ENCODE measurements at regions not wholly inside any gene's neighbourhood (a gene's known extent, or its start where the extent isn't known, plus 50 kb on each side); places are given as distances from the start of the nearest gene placed in this dataset.
"Not testable (repeated sequence)": the region's sequence is repeated elsewhere in the genome, so short reads cannot be mapped to it uniquely, and the experiment has no call there.

DNA sequence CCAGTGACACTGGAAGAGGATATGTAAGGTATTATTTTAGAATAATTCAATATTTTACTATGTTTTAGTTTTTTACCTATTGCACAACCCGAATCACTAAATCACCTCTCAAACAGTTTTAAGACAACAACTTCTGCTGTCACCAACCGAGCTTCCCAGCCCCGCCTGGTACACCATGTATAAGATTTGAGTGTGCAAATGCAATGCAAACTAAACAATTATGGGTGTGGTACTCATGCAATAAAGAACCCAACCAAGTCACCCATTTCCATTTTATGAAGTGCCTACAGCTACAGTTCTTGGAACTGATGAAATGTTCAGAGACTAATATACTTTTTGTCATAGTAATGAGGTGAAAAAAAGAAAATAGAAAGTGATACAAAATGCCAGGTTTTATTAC lies 256.2 kb downstream of the TAFA4 start:
- DNase-seq (ENCODE audit: low read depth in 1 of 2, low spot score in 1 of 2): no peak

DNA sequence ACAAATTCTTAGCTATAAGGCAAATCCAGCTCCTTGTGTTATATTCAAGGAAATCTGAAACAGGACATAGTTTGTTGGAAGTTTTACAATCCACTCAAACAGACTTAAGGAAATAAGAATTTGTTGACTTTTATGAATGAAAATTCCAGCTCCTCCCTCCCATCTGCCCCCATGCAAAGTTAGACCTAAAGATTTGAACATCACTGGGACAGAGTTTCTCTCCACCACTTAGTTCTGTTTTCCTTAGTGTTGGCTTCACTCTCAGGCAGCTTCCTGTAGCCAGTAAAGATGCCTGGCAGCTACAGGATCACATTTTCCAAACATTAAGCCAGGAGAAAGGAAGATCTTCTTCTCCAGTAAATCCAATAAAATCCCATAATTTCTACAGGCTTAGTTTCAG lies 265.0 kb downstream of the TAFA4 start:
- no peak for DNase-seq (ENCODE audit: low read depth in 1 of 2, low spot score in 1 of 2)

DNA sequence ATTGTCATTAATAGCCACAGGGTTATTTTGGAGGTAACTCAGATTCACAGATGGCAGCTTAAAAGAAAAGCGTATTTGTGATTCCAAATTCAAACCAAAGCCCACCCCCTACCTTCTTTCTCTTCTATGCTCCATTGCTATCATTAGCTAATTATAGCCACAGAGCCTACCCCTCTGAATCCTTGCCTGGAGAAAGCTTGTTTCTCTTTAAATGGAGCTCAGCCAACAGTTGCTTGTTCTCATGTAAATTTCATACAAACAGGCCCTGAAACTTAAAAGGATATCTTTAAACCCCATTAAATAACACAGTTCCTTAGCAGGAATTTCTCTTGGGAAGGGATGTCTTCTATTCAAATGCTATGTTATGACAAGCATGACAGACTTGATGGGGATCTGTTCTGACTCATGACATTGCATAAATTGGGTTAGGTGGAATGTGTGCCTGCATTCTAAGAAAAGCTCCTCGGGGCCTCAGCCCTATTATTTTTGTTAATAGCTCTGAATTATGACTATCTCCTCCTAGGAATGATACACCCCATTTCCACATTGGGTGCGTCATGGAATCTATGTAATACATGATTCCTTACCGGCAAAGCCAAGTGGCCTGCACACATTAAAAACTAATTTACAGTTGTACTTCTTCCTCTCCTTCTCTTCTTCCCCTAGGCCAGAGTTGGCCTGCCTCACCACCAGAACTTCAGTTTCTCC lies 265.8 kb downstream of the TAFA4 start:
- no peak for DNase-seq (ENCODE audit: low read depth in 1 of 2, low spot score in 1 of 2)

DNA sequence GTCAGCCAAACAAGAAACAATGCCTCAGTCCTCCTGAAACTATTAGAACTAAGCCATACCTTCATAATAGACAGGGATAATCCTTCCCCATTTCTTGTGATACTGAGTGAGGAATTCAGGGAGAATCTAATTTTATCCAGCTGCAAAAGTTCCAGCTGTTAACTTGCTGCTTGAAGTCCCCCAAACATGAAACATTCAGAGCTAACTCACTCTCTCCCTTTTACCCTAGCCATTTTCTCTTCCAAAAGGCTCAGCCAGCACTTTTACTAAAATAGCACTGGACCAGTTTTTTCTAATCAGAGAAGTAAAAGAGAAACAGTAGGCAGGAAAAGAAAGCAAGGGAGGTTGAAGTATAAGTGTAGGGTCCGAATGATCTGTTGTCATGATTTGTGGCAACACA lies 268.1 kb downstream of the TAFA4 start:
- DNase-seq (ENCODE audit: low read depth in 1 of 2, low spot score in 1 of 2): no peak

DNA sequence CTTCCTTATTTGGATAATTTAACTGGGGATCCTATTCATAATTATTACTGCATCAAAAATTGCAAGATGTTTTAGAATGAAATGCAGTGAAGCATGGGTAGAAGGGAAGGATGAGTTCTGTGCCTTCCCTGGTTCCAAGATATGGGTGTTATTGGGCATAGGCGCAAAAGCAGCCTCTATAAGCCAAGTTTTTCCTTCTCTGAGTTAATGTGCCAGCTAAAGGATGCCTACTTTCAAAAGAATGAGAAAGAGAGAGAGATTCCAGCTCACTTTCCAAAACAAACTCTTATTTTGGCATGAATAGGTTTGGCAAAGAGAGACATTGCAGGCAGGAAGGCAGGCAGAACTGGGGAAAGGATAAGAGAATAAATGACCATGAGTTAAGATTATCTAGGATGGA lies 270.2 kb downstream of the TAFA4 start:
- no peak for DNase-seq (ENCODE audit: low read depth in 1 of 2, low spot score in 1 of 2)

DNA sequence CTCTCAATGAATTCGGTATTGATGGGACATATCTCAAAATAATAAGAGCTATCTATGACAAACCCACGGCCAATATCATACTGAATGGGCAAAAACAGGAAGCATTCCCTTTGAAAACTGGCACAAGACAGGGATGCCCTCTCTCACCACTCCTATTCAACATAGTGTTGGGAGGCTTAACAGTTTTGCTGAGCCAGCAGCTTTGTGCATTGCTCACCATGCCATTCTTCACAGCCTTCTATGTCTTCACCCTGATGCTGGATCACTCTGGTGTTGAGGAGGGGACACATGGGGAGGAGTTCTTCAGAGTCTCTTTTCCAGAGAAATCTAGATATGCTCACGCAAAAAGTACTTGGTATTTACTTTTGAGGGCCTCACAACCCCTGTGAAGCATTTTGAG lies 281.7 kb downstream of the TAFA4 start:
- DNase-seq (ENCODE audit: low read depth in 1 of 2, low spot score in 1 of 2): not testable (repeated sequence)

DNA sequence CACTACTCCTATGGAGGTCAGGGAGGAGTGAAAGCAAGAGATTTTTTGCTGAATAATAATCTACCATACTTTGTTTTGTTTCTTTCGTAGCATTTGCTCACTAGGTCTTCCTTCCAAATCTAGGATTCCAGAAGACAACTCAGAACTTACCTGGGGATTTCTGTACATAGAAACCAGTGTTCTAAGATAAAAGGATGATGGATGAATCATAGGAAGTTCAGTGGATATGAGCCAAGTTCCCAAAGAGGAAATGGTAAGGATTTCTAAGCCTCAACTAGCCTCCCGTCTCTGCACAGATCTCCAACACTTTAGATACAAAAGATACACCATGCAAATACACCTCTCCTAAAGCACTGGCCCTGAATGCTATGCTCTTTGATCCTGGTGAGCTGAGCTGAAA lies 283.9 kb downstream of the TAFA4 start:
- no peak for DNase-seq (ENCODE audit: low read depth in 1 of 2, low spot score in 1 of 2)

DNA sequence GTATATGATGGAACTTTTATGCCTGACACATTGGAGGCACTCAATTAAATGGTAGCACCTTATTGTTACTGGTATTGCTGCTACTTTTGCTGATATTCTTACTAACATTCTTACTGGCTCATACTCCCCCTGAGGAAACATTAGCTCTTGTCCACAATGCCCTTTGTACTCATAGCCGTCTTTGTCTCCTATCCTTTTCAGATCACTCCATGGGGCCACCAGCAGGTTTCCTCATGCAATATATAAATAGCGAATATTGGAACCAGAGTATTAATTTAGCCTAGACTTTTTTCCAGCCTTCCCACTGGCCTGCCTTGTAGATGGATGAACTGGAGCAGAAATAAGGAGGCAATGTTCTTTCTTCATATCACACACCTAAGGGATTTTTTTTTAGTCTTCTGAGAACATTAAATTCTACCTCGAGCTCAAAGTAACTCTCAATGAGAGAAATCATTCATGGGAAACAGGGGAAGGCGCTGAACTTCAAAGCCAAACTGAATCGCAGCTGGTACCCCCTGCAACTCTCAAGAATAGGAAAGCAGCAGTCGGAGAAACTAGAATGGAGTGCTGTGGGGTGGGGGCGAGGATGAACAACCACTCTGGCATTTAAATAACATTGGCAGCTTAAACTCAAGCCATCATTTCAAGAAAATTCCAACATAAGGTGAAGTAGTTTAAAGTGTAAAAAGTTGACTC lies 300.3 kb downstream of the TAFA4 start:
- no peak for DNase-seq (ENCODE audit: low read depth in 1 of 2, low spot score in 1 of 2)

DNA sequence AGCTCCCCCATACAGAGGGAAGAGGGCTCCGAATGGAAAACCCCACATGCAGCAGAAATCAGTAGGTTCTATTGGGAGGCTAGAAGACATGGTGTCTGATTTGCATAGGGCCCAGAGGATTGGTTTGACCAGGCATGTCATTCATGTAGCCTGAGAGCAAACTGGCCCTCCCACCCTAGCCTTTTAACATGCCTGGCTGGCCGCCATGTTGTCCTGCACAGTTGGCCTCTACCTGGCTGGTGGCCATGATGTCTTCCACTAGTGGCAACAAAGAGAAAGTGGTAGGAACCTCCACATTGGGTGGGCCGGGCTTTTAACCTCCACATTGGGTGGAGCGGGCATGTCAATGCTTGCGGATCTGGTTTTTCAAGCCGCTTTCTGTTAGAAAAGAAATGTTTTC lies 312.1 kb downstream of the TAFA4 start:
- DNase-seq (ENCODE audit: low read depth in 1 of 2, low spot score in 1 of 2): no peak

DNA sequence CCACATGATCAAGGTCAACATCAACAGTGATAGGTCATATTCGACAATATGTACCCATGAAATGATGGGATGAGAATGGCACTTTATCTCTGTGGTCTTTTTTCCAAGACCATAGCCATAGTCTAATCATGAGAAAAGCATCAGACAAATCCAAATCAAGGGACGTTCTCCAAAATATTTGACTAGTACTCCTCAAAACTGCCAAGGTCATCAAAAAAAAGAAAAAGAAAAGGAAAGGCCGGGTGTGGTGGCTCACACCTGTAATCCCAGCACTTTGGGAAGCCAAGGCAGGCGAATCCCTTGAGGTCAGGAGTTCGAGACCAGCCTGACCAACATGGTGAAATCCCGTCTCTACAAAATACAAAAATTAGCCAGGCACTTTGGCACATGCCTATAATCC lies 318.3 kb downstream of the TAFA4 start:
- no peak for DNase-seq (ENCODE audit: low read depth in 1 of 2, low spot score in 1 of 2)

DNA sequence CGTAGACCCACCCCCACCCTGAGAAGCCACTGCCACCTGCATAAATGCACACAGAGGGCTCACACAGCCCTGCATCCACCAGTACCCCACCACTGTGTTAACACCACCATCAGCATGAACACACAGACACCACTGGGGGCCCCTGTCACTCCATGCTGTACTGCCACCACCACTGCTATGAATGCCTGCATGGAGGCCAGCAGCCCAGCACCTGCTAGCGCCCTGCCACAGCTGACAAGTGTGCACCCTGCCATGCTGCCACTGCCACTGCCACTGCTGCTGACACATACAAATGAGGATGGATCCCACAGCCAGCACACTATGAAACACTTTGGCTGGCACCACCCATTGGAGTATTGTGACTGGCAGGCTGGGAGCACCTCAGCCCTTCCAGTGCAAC lies 361.0 kb downstream of the TAFA4 start:
- no peak for DNase-seq (ENCODE audit: low read depth in 1 of 2, low spot score in 1 of 2)

DNA sequence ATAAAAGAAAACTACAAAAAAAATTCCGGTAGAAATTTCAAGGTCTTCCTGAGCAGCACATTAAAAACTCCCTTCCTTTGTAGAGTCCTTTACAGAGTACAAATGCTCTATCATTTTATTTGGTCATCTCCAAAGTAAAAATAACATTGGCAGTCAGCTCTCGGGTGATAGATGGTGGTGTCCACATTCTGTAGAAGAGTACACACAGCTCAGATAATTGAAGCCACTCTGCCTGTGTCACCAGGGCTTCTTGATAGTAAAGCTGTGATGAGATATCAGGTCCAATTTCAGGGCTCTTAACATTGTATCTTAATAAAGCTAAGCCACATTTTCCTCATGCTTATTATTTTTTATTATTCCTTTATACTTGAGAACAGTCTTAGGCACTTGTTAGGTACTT lies 371.6 kb downstream of the TAFA4 start:
- no peak for DNase-seq (ENCODE audit: low read depth in 1 of 2, low spot score in 1 of 2)

DNA sequence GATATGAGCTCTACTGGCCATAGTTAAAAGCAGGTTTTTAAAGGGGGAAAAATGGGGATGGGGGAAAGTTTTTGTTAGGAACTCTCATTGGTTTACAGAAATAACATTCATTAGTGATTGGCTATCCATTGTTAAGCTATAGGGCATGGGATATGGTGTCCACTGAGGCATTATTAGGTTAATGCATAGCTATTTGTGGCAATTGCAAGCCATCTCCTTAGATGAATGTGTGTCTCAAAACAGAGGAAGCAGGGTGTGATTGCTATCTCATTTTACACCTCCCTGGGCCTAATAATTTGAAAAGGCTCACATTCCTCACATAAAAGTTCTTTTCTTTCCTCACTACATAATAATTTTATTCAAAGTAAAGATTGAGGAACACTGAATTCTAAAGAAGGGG lies 396.6 kb downstream of the TAFA4 start:
- DNase-seq (ENCODE audit: low read depth in 1 of 2, low spot score in 1 of 2): no peak

DNA sequence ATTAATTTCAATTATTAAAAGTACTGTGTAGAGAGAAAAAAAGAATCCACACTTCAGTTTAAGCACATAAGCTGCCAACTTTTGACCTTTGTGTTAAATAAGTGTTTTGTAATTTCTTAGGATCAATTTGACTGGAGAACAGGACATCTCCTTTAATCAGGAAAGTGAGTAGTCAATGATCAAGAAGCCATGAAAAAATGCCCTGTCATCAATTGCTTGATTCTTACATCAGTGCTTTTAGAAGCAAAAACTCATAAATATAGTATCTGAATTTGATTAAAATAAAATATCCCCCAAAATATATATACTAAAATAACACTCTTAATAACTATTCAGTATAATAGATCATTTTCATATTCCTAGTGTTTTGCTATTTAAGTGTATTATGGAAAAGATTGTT lies 409.0 kb downstream of the TAFA4 start:
- no peak for DNase-seq (ENCODE audit: low read depth in 1 of 2, low spot score in 1 of 2)

DNA sequence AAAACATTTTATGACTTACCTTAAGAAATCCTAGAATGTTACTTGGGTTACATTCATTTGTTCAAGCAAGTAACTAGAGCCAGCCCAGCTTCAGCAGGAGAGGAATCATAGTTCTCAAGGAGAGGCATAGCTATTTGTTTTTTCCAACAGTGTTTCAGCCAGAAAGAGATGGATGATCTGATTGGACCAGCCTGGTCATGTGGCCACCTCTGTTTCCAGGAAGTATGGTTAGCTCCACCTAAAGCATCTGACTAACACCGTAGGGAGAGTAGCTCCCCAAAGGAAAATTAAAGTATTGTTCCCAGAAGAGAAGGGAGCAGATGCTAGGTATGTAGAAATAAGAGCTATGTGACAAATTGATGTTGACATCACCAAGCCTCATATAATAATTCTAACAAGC lies 417.1 kb downstream of the TAFA4 start:
- DNase-seq (ENCODE audit: low read depth in 1 of 2, low spot score in 1 of 2): no peak

DNA sequence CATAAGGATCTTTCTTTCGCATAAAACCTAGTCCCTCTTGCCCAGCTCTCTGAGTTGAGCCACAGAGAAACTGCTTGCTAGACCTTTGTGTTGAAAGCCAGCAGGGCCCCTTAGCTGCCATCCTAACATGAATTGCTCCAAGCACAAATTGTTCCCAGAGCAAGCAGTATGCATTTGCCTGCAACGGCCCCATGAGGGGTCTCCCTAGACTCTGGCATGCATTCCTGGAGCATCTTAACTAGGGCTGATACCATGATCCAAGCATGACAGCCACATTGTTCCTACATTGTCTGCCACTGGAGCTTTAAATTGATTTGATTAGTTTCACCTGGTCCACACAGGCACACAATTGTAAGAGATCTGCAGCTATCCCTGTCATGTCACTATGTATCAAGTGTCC lies 428.1 kb downstream of the TAFA4 start:
- DNase-seq (ENCODE audit: low read depth in 1 of 2, low spot score in 1 of 2): no peak

DNA sequence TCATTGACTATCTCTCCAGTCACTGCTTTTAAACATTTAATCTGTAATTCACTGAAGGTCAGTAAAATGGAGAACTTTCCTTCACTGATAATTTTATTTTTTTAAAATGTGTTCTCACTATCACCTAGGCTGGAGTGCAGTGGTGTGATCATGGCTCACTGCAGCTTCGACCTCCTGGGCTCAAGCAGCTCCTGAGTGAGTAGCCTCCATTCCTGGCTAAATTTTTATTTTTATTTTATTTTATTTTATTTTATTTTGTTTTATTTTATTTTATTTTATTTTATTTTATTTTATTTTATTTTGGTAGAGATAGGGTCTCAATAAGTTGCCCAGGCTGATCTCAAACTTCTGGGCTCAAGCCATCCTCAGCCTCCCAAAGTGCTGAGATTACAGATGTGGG lies 446.5 kb downstream of the TAFA4 start:
- not testable (repeated sequence) for DNase-seq (ENCODE audit: low read depth in 1 of 2, low spot score in 1 of 2)

DNA sequence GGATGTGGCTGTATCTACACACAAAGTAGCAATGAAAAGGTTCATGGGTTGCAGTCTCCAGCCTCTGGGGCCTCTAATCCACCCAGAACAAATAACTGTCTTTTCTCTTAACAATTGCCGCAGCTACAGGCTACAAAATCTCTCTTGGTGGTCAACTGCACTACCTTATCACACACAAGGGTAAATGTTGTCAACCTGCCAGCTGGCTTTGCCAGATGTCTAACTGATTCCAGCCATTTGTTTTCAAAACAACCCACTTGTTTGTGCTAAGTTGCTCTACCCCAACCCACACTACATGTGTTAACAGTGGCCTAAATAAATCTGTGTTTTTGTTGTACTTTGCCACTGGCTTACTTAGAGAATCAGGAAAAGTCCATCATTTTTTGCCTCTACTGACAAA lies 447.3 kb downstream of the TAFA4 start:
- no peak for DNase-seq (ENCODE audit: low read depth in 1 of 2, low spot score in 1 of 2)

DNA sequence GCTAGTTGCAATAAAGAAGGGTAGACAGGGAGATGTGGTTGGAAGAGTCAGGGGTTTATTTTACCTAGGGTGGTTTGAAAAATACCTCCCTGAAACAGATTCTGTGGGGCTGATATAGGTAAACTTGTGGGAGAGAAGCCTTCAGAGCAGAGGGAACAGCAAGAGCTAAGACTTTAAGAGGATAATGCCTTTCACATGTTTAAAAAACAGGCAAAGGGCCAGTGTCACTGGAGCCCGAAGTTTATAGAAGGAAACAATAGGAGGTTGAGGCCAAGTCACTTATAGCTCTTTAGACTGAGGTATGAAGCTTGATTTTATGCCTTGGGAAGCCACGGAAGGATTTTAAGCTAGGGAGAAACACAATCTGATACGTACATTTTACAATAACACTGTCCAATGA lies 448.7 kb downstream of the TAFA4 start:
- DNase-seq (ENCODE audit: low read depth in 1 of 2, low spot score in 1 of 2): no peak

DNA sequence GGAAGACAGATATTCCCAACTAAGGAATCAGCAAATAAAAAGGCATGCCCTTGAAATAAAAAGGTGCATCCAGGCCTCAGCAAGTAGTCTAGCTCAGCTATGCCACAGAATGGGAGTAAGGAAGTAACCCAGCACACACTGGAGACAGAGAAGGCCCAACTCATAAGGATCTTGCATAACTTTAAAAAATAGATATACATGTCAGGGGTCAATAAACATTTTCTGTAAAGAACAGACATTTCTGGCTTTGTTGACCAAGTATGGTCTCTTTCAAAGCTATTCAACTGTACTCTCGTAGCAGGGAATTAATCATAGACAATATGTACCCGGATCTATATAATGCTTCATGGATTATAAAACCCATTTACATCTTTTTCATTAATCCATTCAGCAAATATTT lies 449.3 kb downstream of the TAFA4 start:
- DNase-seq (ENCODE audit: low read depth in 1 of 2, low spot score in 1 of 2): no peak

DNA sequence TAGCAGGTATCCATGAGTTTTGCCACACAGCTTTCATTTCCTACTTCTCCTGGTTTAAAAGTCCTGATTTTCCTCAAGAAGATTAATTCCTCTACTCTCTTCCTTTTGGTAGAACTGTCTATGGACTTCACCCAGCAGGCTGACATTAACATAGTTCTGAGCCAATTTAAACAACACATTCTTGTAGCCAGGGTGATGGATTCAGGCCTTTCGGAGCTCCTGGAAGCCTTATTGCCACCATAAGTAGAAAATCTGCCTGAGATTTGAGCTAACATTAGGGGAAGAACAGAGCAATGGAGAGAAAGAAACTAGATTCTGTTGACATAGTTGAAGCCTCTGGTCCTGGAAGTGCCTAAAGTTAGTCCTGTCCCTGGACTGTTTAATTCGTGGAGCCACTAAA lies 449.8 kb downstream of the TAFA4 start:
- no peak for DNase-seq (ENCODE audit: low read depth in 1 of 2, low spot score in 1 of 2)

DNA sequence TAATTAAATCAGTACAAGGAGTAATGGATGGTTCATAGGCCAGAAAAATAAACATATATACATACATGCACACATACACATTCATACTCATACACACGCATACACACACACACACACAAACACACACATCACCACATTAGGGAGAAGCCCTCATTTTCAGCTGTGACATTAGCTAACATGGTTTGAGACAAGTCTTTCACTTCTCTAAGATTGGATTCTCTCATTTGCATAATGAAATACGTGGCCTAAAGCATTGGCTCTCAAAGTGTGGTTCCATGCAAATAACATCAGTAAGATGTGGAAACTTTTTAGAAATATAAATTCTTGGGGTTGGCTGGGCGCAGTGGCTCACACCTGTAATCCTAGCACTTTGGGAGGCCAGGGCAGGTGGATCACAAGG lies 452.6 kb downstream of the TAFA4 start:
- no peak for DNase-seq (ENCODE audit: low read depth in 1 of 2, low spot score in 1 of 2)

DNA sequence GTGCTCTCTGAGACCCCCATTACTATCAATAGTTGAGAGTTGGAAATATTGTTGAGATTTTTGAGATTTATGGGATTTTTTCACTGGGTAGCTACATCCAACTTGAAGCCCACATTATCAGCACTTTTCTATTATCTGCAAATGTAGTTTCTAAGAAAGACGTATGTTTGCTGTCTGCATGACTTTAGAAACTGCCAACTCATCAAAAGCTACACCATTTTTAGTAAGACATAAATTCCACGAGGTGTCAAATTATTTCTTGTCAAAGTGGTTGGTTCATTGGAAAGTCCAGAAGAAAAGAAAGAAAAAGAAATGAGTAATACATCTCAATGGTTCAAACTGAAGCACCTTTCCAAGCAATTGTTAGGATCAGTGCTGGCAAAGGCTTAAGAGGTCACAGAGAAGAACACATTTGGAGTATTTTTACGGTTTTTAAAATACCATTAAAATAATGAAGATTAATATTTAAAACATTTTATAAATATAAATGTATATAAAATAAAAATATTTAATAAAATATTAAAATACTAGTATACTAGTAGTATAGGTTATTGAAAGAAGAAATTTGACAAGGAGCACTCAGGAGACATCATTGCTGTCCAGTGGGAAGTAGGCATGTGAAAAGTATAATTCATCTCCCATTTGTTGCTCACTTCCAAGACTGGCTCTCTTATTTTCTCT lies 463.5 kb downstream of the TAFA4 start:
- no peak for DNase-seq (ENCODE audit: low read depth in 1 of 2, low spot score in 1 of 2)

Measured in activated CD4-positive, alpha-beta T cell treated with anti-CD3 and anti-CD28 coated beads, Interleukin-2, amount 50 U/mL, for 24 hours (primary cell).